ENCODE measurements at regions not wholly inside any gene's neighbourhood (a gene's known extent, or its start where the extent isn't known, plus 50 kb on each side); places are given as distances from the start of the nearest gene placed in this dataset.
"Not testable (repeated sequence)": the region's sequence is repeated elsewhere in the genome, so short reads cannot be mapped to it uniquely, and the experiment has no call there.

- no peaks in the 10 kb centered on the region for H3K4me1 ChIP-seq
- H3K4me3 ChIP-seq, result no peak overlapping the region
- no peak for DNase-seq
- TF ChIP-seq POLR2A (IDR thresholded peaks at IDR 0.05) (no peak), POLR2AphosphoS5 (IDR thresholded peaks at IDR 0.05) (no peak), EP300 (IDR thresholded peaks at IDR 0.05) (no peak), CTCF (IDR thresholded peaks at IDR 0.05) (no peak)
- no peaks in the 10 kb centered on the region for H3K9me3 ChIP-seq
- H3K36me3 ChIP-seq, result no peaks in the 10 kb centered on the region
- WGBS, 2 donors, result 46 to 61% methylated on average over 4 of the region's 4 CpGs
- no peak overlapping the region for H3K27ac ChIP-seq
- H3K27me3 ChIP-seq, result no peaks in the 10 kb centered on the region
- intact Hi-C loops (cut with DNase I), result no loop called here
These were observed 62.9 kb upstream of the CYRIA start for GRCh38 chr2:16728351-16729136.

GRCh38 chr2:16727849-16728248 is 62.2 kb upstream of the CYRIA start:
- H3K27me3 ChIP-seq; H3K9me3 ChIP-seq; H3K27ac ChIP-seq; H3K4me3 ChIP-seq; H3K36me3 ChIP-seq; H3K4me1 ChIP-seq; intact Hi-C loops (cut with DNase I); DNase-seq: not testable (repeated sequence)
- WGBS, 2 donors, result 42 to 65% methylated on average over 2 of the region's 2 CpGs

GRCh38 chr2:16727256-16727655 is 61.6 kb upstream of the CYRIA start:
- 66 to 79% methylated on average over 4 of the region's 4 CpGs for WGBS, 2 donors
- H3K27me3 ChIP-seq, result no peaks in the 10 kb centered on the region
- no peak overlapping the region for H3K4me3 ChIP-seq
- DNase-seq, result no peak
- H3K9me3 ChIP-seq, result no peaks in the 10 kb centered on the region
- no peak for TF ChIP-seq POLR2AphosphoS5 (IDR thresholded peaks at IDR 0.05)
- intact Hi-C loops (cut with DNase I), result no loop called here
- H3K36me3 ChIP-seq, result no peaks in the 10 kb centered on the region
- no peaks in the 10 kb centered on the region for H3K4me1 ChIP-seq
- H3K27ac ChIP-seq, result no peak overlapping the region

GRCh38 chr2:16726577-16726976 is 60.9 kb upstream of the CYRIA start:
- Histone ChIP-seq H3K27ac (no peak overlapping the region), H3K27me3 (no peaks in the 10 kb centered on the region), H3K9me3 (no peaks in the 10 kb centered on the region), H3K4me1 (no peaks in the 10 kb centered on the region), H3K36me3 (no peaks in the 10 kb centered on the region), H3K4me3 (no peak overlapping the region)
- 88 to 91% methylated on average over 4 of the region's 4 CpGs for WGBS, 2 donors
- intact Hi-C loops (cut with DNase I), result no loop called here
- no peak for TF ChIP-seq POLR2AphosphoS5 (IDR thresholded peaks at IDR 0.05)
- no peak for TF ChIP-seq EP300 (IDR thresholded peaks at IDR 0.05)
- no peak for TF ChIP-seq CTCF (IDR thresholded peaks at IDR 0.05)
- TF ChIP-seq POLR2A (IDR thresholded peaks at IDR 0.05), result no peak
- DNase-seq, result no peak

GRCh38 chr2:16726147-16726546 is 60.5 kb upstream of the CYRIA start:
- TF ChIP-seq EP300 (IDR thresholded peaks at IDR 0.05) (no peak), POLR2A (IDR thresholded peaks at IDR 0.05) (no peak), POLR2AphosphoS5 (IDR thresholded peaks at IDR 0.05) (no peak), CTCF (IDR thresholded peaks at IDR 0.05) (no peak)
- intact Hi-C loops (cut with DNase I), result no loop called here
- Histone ChIP-seq H3K36me3 (no peaks in the 10 kb centered on the region), H3K4me1 (no peaks in the 10 kb centered on the region), H3K9me3 (no peaks in the 10 kb centered on the region), H3K27me3 (no peaks in the 10 kb centered on the region), H3K27ac (no peak overlapping the region), H3K4me3 (no peak overlapping the region)
- DNase-seq, result no peak
- 65 to 85% methylated on average over 2 of the region's 2 CpGs for WGBS, 2 donors

GRCh38 chr2:16725549-16725948 is 59.9 kb upstream of the CYRIA start:
- Histone ChIP-seq H3K9me3 (no peaks in the 10 kb centered on the region), H3K36me3 (no peaks in the 10 kb centered on the region), H3K27ac (no peak overlapping the region), H3K4me1 (no peaks in the 10 kb centered on the region), H3K27me3 (no peaks in the 10 kb centered on the region), H3K4me3 (no peak overlapping the region)
- WGBS, 2 donors, result 58 to 73% methylated on average over 9 of the region's 9 CpGs
- DNase-seq, result no peak
- intact Hi-C loops (cut with DNase I), result no loop called here
- TF ChIP-seq CTCF (IDR thresholded peaks at IDR 0.05) (no peak), EP300 (IDR thresholded peaks at IDR 0.05) (no peak), POLR2AphosphoS5 (IDR thresholded peaks at IDR 0.05) (no peak), POLR2A (IDR thresholded peaks at IDR 0.05) (no peak)

Data from sigmoid colon (tissue), 6 donors.